CD4-positive, alpha-beta T cell (primary cell): ENCODE measurements at regions not wholly inside any gene's neighbourhood (a gene's known extent, or its start where the extent isn't known, plus 50 kb on each side); places are given as distances from the start of the nearest gene placed in this dataset.

ENCODE experiments used
- ATAC-seq: fragments of 200-7000 bp; cut with Tn5 transposase; one replicate; pipeline ENCODE4 v1.10.0; 2022; ENCODE audit warnings: mild to moderate bottlenecking; ENCODE audit not compliant: poor library complexity
- CTCF ChIA-PET: fragments of 350-600 bp; sonication (Branson Sonifier 250); formaldehyde crosslinking; loops from one replicate; lab custom pipeline; 2021; ENCODE audit warnings: antibody characterized with exemption, inconsistent platforms; lab: Charles Lee
- POLR2A ChIA-PET: fragments of 350-600 bp; sonication (Branson Sonifier 250); formaldehyde crosslinking; loops from one replicate; lab custom pipeline; 2021; ENCODE audit warnings: antibody characterized with exemption, inconsistent platforms; lab: Charles Lee
- DNase-seq, 14 experiments: peaks; one replicate each; pipeline ENCODE4 v3.0.0-alpha.2; 2013 to 2020; ENCODE audit warnings: mixed read lengths in 2 of 14
- H3K27ac ChIP-seq, 2 donors: one replicate each; pipeline versions ENCODE4 v1.5.1 to v1.7.0; 2013; ENCODE audit warnings: low read length in 2 of 2, low read depth in 1 of 2, mild to moderate bottlenecking in 1 of 2
- H3K27me3 ChIP-seq, 2 experiments: 1 replicate in 1 of 2; 2 replicates in 1 of 2; pipeline versions ENCODE4 v1.6.1 to v1.7.0; 2013; ENCODE audit warnings: low read length in 2 of 2, control low read depth in 1 of 2, mild to moderate bottlenecking in 1 of 2, moderate library complexity in 1 of 2; ENCODE audit not compliant: insufficient read depth in 2 of 2, control insufficient read depth in 1 of 2
- H3K36me3 ChIP-seq: one replicate; pipeline ENCODE4 v1.6.1; 2013; ENCODE audit warnings: low read length, control low read depth; ENCODE audit not compliant: insufficient read depth
- H3K4me1 ChIP-seq: one replicate; pipeline ENCODE4 v1.6.1; 2013; ENCODE audit warnings: low read length, control low read depth; ENCODE audit not compliant: insufficient read depth
- H3K4me3 ChIP-seq: one replicate; pipeline ENCODE4 v1.5.1; 2013; ENCODE audit warnings: mild to moderate bottlenecking, low read length, moderate library complexity
- H3K9me3 ChIP-seq, 2 experiments: 1 replicate in 1 of 2; 2 replicates in 1 of 2; pipeline versions ENCODE4 v1.6.1 to v1.7.0; 2013; ENCODE audit warnings: low read length in 2 of 2, mild to moderate bottlenecking in 2 of 2, control low read depth in 1 of 2, moderate library complexity in 1 of 2; ENCODE audit not compliant: control insufficient read depth in 1 of 2, insufficient read depth in 1 of 2
- H3K27ac Mint-ChIP-seq: one replicate; pipeline ENCODE4 v1.8.0; 2020; ENCODE audit warnings: mixed read lengths
- H3K27me3 Mint-ChIP-seq: one replicate; pipeline ENCODE4 v1.8.0; 2021; ENCODE audit warnings: mixed read lengths
- H3K36me3 Mint-ChIP-seq: one replicate; pipeline ENCODE4 v1.8.0; 2021; ENCODE audit warnings: low read depth, mixed read lengths
- H3K4me1 Mint-ChIP-seq: one replicate; pipeline ENCODE4 v1.8.0; 2021; ENCODE audit warnings: low read depth, mixed read lengths
- H3K4me3 Mint-ChIP-seq: one replicate; pipeline ENCODE4 v1.8.0; 2020; ENCODE audit warnings: mild to moderate bottlenecking, mixed read lengths
- H3K9me3 Mint-ChIP-seq: one replicate; pipeline ENCODE4 v1.8.0; 2020; ENCODE audit warnings: mixed read lengths
- intact Hi-C, 2 experiments: fragments of 100-400 bp; cut with DNase I in 1 of 2; cut with micrococcal nuclease in 1 of 2; formaldehyde crosslinking; loops; one replicate each; pipeline versions ENCODE4 v1.15.1 to v1.9.0; 2023 to 2025; cut with DNase I, micrococcal nuclease
- TF ChIP-seq, protein P1 (sequence below): fragments of 200-600 bp; IDR thresholded peaks from one replicate; pipeline ENCODE4 v1.8.0; 2022; ENCODE audit warnings: antibody characterized with exemption, mild to moderate bottlenecking

DNA sequence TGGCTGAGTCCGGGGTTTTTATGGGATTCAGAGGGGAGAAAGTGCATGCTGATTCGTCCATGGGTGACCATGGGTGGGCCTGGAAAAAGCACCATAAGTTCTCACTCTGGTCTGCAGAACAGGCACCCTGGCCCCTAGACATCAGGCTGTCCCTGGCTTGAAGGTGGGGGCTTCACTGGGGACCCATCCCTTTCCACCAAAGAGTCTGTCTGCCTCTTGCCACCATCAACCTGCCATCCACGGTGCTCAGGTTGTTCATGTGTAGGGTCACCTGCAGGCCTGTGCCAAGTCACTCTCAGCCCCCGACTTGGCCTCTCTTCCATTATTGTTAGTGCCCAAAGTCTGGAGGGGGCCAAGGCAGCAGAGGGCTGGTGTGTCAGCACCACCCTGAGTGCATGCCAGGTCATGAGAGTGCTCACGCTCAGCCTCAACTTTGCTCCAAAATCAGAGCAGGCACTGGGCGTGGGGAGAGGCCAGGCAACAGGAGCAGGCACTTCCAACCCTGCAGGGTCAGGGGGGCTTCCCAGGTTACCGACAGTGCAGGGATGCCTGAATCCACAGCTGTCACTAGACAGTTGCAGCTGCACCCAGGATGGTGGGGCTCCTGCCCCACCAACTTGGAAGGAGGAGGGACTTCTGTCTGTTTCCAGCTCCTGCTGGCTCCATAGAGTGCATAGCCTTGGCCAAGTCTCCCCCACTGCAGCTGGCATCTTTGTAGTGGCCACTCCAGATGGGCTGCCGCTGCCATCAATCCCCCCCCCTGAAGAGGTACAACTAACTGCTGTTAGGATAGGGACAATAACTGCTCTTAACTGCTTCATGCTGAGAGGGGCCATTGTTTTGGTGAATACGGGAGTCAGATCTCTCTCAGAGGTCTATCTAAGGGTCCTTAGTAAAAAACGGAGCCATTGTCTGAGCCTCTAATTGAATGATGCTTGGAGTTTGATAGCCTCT, 209.3 kb downstream of the AKAIN1 start:
- Histone ChIP-seq H3K27ac (no peak overlapping the region), H3K4me3 (no peak overlapping the region), H3K27me3 (no peaks in the 10 kb centered on the region), H3K36me3 (no peaks in the 10 kb centered on the region), H3K9me3 (peaks cover 5 to 21% of the 10 kb centered on the region in 2 experiments), H3K4me1 (no peaks in the 10 kb centered on the region)
- Mint-ChIP-seq H3K27ac (no peak overlapping the region), H3K36me3 (no peaks in the 10 kb centered on the region), H3K9me3 (peaks cover 18% of the 10 kb centered on the region), H3K4me3 (no peak overlapping the region), H3K27me3 (no peaks in the 10 kb centered on the region), H3K4me1 (no peaks in the 10 kb centered on the region)
- ATAC-seq (no peak), DNase-seq (no peak)
- TF ChIP-seq, protein P1, sequence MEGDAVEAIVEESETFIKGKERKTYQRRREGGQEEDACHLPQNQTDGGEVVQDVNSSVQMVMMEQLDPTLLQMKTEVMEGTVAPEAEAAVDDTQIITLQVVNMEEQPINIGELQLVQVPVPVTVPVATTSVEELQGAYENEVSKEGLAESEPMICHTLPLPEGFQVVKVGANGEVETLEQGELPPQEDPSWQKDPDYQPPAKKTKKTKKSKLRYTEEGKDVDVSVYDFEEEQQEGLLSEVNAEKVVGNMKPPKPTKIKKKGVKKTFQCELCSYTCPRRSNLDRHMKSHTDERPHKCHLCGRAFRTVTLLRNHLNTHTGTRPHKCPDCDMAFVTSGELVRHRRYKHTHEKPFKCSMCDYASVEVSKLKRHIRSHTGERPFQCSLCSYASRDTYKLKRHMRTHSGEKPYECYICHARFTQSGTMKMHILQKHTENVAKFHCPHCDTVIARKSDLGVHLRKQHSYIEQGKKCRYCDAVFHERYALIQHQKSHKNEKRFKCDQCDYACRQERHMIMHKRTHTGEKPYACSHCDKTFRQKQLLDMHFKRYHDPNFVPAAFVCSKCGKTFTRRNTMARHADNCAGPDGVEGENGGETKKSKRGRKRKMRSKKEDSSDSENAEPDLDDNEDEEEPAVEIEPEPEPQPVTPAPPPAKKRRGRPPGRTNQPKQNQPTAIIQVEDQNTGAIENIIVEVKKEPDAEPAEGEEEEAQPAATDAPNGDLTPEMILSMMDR = no peak
- CTCF ChIA-PET = no interaction called here
- intact Hi-C loops = no loop called here
- POLR2A ChIA-PET = no interaction called here

DNA sequence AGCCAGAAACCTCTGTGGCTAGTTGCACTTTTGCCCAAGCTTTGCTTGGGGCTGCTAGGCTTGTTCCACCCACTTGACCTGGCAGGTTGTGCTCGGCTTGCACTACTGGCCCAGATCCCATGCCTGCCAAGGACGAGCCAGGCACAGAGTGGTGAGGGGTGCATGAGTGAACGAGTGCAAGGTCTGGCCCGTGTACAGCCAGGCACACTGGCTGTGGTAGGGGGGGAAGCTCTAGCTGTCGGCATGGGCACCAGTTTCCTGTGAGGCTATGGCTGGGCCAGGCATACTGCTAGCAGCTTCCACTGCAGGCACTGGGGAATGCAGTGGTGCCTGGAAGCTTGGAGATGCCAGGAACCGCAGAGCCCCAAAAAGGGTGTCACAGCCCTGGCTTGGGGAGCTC, 210.4 kb downstream of the AKAIN1 start:
- DNase-seq = no peak
- no peaks in the 10 kb centered on the region for H3K27me3 ChIP-seq
- H3K9me3 ChIP-seq = peaks cover 0 to 15% of the 10 kb centered on the region in 2 experiments
- Mint-ChIP-seq H3K27ac (no peak overlapping the region), H3K4me1 (no peaks in the 10 kb centered on the region), H3K9me3 (peaks cover 15% of the 10 kb centered on the region), H3K4me3 (no peak overlapping the region), H3K36me3 (no peaks in the 10 kb centered on the region), H3K27me3 (no peaks in the 10 kb centered on the region)
- H3K27ac ChIP-seq = no peak overlapping the region
- POLR2A ChIA-PET = no interaction called here
- TF ChIP-seq, protein P1 = no peak
- CTCF ChIA-PET = no interaction called here
- intact Hi-C loops = no loop called here
- H3K36me3 ChIP-seq = no peaks in the 10 kb centered on the region
- no peak overlapping the region for H3K4me3 ChIP-seq
- no peaks in the 10 kb centered on the region for H3K4me1 ChIP-seq
- ATAC-seq = no peak

DNA sequence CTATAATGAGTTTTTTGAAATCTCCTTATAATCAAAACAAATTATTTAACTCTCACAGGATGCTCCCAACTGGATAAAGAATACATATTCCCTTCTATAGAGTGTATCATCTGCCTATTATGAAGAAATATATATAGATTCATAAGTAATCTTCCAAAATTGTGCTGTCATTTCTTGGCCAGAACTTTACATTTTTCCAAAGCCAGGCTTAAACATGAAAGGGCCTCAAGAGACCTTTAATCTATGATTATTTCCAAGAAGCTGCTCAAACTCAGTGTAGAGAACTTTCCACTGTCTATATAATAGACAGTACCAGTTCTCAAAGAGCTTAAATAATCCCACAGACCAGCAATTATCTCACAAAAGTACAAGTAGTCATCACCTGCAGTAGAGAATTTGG, 211.0 kb downstream of the AKAIN1 start:
- Histone ChIP-seq H3K9me3 (peaks cover 0 to 19% of the 10 kb centered on the region in 2 experiments), H3K4me3 (no peak overlapping the region), H3K27ac (no peak overlapping the region), H3K36me3 (no peaks in the 10 kb centered on the region), H3K4me1 (no peaks in the 10 kb centered on the region), H3K27me3 (no peaks in the 10 kb centered on the region)
- Mint-ChIP-seq H3K36me3 (no peaks in the 10 kb centered on the region), H3K4me1 (no peaks in the 10 kb centered on the region), H3K27me3 (no peaks in the 10 kb centered on the region), H3K4me3 (no peak overlapping the region), H3K9me3 (peaks cover 12% of the 10 kb centered on the region), H3K27ac (no peak overlapping the region)
- ChIA-PET CTCF (no interaction called here), POLR2A (no interaction called here)
- TF ChIP-seq, protein P1 = no peak
- no peak for DNase-seq
- ATAC-seq = no peak
- intact Hi-C loops = no loop called here
